ENCODE measurements at regions not wholly inside any gene's neighbourhood (a gene's known extent, or its start where the extent isn't known, plus 50 kb on each side); places are given as distances from the start of the nearest gene placed in this dataset.

DNA sequence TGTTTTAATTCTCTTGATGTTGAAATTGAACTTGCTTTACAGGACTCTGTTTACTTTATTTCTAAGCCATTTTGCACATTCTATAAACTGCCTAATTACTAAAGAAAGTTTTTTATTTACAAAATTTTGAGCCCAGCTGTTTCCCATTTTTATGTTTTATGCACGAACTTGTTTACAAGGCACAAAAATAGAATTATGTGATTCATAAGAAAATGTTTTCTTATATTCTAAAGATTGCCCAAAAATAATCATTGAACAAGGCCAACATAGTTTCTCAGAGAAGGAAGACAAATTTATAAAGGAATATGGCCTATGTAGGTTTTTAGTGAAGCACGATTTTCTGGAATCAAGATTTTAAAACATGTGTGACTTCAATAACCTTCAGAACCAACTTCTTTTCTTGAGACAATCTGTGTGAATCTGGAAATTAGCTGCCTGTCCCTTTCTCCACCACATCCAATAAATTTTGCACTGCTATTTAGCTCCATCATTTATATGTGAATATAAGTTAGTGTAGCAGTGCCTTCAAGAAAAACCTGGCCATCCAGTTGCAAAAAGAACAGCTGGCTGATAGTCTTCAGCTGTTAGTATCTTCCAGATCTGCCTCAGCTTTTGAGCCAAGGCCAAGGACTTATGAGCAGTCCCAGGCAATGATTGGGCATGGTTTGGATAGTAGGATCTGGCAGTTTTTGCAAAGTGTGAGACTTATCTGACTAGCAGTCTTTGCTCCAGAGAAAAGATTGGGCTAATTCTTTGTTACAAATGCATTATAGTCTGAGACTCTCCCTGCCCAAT, 253.2 kb upstream of the COL3A1 start:
- DNase-seq (ENCODE audit: low spot score): no peak

DNA sequence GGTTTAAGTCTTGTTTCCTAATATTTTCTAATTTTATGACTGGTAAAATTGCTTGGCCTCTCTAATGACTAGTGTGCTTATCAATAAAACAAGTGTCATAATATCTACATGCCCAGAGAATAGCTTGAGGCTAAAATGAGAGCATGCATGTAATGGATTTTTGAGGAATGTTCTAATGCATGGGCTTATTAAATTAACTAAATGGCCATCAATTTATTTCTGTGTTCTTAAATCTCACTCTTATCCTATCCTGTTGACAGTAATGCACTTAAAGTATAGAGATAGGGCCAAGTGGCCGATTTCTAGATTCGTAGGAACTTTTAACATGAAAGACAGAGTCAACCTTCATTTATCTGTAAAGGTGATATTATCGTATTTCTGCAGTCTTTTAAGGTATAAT, 252.4 kb upstream of the COL3A1 start:
- no peak for DNase-seq (ENCODE audit: low spot score)

DNA sequence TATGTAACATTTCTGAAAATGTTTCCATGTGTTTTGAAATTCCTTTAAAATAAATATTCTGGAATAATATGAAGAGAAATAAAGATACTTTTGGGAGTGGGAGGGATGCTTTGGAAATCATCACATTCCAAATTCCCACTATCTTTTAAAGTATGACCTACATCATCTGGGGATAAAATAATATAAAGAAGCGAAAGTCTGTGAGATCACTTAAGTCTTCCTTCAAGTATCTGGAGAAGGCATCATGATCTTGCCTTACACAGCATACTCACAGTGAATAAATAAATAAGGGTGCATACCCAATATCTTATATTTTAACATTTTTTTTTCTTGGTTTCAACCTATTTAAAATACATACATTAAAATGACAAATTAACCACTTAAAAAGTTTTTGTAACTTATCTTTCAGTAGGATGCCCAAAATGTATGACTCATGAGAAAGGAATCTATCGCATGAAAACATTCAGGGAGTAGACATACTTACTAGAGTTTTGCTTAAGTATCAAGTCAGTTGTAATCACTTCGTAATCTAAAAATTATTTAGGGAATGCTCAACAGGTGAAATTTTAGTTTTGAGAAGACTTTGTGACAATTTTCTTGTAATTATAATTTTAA, 248.3 kb upstream of the COL3A1 start:
- no peak for DNase-seq (ENCODE audit: low spot score)

DNA sequence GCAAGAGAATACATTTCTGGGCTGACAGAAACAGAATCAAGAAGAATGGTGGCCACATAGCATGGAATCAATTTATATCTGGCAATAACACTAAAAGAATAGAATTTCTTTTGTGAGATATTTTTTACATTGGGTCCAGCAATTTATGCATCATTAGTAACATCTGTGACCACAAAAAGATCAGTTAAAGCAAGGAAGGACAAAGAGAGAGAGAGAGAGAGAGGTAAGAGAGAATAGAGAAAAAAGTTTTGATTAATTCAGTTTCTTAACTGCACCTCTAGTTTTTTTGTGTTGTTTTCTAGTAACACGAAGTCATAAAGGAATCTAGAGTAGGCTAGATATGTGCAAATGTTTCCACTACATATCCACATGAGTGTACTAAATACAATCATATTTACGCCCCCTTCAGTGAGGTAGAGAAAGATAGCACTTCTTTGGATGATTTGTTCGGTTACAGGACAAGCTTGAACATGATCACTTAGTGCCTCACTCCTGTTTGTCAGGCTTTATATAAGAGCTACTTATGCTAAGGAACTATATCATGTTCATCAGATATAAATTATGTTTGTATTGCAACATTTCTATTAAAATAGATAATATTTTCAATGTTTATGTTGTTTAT, 247.4 kb upstream of the COL3A1 start:
- no peak for DNase-seq (ENCODE audit: low spot score)

DNA sequence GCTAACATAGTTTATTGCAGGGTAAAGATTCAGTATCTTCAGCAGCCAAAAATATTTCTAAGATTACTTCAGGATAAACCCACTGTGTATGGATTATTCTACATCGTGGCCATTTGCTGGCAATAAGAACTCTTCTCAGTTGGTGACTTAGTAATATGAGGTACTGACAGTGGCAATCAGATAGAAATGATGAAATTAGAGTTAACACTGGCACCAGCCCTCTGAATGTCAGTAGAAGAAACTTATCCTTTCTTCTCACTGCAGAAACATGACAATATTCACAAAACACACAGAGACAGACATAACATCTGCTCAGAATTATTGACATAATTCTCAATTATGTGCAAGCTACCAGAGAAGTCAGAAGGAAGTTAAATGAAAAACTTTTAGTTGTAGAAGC, 246.3 kb upstream of the COL3A1 start:
- no peak for DNase-seq (ENCODE audit: low spot score)

DNA sequence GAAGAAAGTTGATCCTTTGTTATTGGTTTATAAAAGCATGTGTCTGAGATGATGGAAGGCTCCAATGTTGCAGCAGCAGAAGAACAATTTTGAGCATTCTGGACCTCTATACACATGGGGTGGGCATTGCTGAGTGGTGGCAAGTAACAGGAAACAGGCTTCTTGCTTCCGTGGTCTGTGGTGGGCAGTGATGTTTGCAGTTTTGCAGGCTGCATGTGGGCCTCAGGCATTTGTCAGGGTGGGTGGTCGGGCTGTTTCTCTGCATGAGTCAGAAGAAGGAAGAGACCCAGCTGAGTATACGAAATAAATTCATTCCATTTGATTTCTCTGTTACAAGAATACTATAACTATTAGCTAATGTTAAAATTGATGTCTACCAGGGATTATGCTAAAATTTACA, 239.5 kb upstream of the COL3A1 start:
- DNase-seq (ENCODE audit: low spot score): no peak

DNA sequence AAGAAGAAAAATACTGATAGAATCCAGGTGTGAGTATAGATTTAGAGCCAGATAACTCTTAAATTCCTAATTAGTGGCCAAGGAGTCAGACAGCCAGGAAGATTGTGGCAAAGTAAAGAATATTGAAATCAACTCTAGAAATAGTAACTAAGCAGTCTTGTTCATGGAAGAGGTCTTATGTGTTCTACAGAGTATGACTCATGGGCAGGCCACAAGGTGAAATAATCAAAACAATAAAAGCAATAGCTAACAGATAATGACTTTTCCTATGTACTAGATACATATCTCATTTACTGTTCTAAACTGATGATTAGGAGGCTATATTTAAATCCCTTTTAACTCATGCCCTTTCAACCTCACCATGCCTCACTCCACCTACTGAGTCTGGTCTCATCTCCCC, 227.4 kb upstream of the COL3A1 start:
- no peak for DNase-seq (ENCODE audit: low spot score)

DNA sequence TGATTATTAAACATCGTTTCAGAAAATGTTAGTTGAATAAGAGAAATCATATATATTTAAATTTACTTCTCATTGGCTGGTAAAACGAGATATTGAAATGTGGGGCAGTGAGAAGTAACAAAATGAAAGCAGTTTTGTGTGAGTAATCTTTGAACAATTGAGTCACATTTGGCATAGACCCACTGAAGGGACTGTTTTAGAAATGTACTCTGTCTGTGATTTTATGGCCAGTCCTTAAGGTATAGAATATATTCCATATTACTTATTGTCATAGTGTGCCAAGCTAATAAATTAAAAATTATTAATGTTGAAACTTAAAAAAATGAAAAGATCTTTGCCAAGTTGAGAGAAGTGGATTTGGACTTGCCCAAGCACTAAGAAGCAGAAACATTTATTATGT, 222.4 kb upstream of the COL3A1 start:
- DNase-seq (ENCODE audit: low spot score): no peak

DNA sequence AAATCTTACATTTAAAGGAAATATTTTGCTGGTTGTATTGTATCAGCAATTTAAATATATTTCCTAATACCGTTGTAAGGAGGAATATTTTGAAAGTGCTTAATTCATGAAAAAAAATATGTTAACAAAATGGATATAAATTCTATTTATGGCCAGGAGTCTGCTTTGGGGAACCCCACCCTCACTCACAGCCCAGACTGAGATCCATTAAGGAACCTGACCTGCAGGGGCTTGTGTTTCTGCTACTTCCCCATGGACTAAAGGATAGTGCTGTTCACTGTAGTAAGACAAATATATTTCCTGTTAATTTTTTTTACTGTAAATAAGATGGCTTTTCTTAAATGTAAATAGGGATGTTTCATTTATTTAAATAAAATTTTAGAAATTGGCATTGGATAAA, 221.9 kb upstream of the COL3A1 start:
- no peak for DNase-seq (ENCODE audit: low spot score)

DNA sequence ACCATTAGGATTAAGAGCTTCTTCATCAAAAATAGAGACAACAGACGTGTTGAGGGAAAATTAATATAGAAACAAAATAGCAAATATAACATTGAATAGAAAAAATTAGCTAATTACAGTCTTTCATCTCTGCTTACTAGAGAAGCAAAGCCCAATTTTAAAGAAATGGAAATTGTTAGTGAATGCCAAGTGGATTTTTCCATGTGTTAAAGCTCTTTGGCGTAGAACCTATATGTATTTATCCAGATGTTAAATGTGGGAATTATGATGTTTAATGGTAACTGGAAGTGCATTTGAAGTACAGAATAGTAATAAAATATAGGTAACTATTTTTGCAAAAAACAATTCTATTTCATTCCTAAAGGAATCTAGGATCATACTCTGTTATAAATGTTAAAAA, 212.0 kb upstream of the COL3A1 start:
- no peak for DNase-seq (ENCODE audit: low spot score)

DNA sequence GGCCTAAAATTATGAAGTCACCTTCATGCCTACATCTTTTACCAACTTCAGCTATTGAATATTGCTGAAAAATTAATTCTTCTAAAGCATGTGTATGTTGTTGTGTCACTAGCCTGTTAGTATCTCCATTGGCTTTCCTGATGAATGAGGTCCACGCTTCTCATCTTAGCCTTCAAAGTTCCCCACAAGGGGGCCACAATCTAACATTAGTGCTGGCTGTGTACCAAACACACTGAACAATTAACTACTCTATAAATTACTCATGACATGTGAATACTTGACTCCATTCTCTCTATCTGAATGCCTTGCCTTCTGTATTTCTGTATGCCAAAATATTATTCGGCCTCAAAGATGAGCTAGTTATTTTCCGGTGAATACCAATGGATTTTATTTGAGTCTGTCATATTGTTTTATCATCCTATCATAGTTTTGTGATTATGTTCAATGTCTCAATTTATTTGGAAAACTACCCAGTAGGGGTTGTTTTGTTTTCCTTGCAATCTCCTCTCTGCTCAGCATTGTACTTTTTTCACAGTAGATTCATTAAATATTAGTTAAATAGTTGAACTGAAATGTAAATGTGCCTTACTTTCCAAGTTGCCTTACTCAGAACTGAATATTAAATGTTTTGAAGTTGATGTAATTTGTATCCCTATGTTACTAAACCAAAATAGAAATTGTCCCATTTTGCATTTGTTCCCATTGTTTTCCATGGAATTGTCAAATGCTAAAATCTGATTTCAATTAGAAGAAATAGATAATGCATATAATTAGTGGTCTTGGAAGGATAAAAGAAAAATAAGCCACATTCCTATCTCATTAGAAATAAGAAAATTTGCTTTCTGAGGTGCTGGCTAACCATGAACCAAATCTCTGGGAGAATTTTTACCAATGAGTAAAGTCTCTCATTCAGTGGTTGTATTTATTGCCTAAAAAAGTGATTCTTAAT, 208.4 kb upstream of the COL3A1 start:
- no peak for DNase-seq (ENCODE audit: low spot score)

DNA sequence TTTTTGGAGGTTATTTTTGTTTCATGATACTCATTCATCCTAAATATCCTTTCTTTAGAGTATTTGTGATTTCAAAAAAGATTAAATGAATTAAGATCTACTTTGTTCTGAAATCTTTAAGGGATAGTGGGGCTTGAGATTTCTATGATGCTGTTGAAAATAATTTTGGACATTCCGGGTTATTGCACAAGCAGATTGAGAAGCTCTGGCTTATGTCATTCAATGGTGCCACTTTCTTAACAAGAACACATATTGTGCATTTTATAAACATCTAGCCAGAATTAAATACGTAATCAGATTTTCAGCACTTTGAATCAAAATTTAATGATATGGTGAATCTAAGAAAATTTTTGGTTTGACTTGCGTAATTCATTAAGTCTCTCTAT, 207.7 kb upstream of the COL3A1 start:
- DNase-seq (ENCODE audit: low spot score): no peak

DNA sequence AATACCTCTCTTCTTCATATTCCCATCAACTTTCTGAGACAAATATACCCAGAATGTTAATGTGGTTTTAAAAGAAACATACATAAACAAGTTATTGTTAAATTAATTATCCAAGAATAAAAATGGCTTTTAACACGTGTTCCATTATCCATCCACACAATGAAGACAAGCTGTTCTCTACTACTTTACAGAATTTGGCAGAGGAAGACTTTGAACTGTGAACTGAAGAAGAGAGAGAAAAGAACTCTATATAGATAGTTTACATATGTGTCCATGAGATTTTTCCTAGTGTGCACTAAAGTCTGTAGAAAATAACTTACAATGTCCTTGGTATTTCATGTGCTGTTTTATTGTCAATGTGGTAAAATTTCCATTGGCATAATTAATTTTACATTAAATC, 207.0 kb upstream of the COL3A1 start:
- DNase-seq (ENCODE audit: low spot score): no peak

DNA sequence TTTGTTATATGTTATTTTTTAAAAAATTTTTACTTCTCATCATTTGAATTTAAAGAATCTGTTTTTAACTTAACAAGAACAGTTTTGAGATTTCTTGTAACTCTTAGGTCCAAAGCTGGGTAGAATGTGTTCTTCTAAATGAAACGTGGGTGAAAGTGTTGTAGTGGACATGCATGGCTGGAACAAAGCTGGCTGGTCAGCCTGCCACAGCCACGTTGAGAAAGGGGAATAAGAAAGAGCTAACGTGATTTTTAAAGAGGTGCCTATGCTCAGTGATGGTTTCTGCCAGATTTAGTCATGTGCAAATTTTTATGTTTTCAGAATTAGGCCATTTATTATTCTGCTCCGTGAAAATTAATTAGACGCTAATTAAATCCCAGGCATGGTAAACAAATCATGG, 203.9 kb upstream of the COL3A1 start:
- DNase-seq (ENCODE audit: low spot score): no peak

DNA sequence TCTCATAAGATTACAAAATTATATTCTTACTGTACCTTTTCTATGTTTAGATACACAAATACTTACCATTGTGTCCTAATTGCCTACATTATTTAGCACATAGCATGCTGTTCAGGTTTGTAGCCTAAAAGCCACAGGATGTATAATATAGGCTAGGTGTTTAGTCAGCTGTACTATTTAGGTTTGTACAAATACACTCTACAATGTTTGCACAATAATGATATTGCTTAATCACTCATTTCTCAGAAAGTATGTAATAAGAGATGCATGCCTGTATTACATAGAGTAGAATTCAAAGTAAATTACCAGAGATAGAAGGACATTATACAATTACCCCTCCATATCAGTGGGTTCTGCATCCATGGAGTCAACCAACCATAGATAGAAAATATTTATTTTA, 201.1 kb upstream of the COL3A1 start:
- no peak for DNase-seq (ENCODE audit: low spot score)

DNA sequence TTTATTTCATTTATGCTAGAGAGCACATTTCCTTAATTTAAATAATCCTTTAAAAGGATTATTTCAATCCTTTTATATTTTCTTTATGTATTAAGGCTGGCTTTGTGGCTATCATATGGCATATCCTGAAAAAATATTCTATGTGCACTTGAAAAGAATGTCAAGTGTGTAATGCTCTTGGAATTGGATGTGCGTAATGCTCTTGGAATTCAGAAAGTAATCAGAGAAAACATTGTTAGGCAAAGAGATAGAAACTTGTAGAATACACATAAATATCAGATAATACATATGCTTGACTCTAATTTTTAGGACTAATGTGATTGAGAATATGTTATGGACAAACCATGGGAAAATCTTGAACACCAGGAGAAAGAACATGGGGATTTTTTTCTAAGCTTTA, 197.5 kb upstream of the COL3A1 start:
- DNase-seq (ENCODE audit: low spot score): no peak

DNA sequence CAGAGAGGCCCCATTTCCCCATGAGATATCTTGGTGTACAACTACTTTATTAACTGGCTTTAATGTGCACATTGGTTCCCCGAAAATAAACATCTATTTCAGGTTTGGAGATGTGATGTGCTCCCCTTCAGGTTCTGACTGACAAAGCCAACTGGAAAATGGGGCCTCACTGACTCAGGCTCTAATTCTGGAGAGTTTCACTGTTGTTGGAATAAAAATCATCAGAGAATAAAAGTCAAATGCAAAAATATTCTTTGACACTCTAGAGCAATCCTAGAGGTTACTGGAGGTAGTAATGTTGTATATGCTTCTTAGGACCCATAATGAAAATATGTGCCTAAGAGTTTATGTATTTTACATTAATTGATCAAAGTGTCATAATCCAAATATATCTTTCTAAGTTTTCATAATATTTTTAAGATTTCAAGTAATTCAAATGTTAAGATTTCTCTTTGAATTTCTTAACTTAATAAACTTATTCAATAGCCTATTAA, 189.9 kb upstream of the COL3A1 start:
- no peak for DNase-seq (ENCODE audit: low spot score)

DNA sequence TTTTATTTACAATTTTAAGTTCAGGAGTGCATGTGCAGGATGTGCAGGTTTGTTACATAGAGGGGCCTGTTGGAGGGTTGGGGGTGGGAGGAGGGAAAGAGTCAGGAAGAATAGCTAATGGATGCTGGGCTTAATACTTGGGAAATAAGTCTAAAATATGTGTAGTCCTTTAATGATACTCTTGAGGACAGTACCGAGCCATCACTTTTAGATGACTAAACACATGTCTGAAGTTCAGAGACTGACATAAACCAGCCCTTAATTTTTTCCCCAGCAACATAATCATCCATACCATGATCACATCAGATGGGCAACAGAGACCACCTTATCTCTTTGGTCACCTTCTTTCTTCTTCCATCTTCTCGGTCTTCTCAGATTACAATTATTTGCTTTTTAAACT, 189.1 kb upstream of the COL3A1 start:
- DNase-seq (ENCODE audit: low spot score): no peak

DNA sequence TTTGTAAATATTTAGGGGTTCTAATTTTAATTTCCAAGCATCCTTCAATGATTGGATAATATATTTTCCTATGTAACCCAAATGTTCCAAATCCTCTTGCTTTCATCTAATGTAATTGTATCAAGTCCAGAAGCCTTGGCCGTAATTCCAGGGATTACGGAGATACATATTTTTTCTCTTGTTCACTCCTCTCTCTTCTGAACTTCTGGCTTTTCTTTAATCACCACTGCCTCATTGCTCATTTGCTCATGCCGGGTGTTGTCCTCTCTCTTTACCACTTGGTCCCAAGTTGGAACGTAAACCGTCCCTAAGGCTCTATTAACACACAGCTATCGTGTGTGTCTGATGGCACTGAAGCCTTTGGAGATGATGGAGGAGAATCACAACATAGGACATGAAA, 188.7 kb upstream of the COL3A1 start:
- no peak for DNase-seq (ENCODE audit: low spot score)

DNA sequence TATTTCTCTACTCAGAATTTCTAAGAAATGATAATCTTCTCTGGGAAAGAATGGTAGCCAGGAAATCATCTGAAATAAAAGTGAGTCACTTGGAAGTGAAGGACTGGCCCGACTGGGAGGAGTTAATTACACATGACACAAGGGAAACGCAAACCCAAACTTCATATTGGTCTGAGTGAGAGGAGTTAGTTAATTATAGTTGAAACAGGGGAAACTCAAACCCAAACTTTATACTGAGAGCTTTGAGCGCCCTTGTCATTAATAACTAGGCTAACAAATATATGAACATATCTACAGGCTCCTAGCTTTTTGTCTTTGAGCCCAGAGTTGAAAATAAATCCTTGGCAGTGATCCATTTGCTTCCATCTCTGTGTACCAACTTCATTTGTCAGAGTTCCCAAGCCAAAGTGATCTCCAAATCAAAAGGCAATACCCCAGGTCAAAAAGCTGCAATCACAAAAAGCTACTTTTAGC, 187.8 kb upstream of the COL3A1 start:
- DNase-seq (ENCODE audit: low spot score): no peak

DNA sequence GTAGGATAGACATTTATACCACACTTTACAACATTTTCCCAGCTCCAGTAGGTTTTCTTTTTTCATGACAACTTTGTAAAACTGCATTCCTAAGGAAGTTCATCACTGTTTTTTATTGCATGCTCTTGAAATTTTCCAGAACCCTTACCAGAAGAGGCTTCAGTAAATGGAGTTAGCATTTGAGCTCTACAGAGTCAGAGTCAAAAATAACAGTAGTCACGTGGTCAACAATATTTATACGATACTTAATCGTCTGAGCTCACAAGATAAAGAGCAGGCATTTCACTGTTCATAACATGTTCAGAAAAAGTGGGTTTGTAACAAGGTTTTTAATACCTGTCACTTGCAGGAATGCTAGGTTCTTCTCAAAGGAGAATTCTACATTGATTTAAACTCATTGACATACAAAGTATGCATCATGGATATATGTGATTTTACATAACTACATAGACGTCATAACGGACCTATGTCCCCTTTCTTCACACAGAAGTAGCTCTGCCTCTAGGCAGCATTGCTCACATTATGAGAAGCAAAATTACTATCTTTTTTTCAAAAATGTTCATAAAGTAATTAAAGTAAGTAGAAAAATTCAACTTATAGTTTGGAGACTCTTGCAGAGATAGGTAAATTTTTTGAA, 187.0 kb upstream of the COL3A1 start:
- DNase-seq (ENCODE audit: low spot score): no peak

Measured in left forelimb (tissue), 1 donor.